ENCODE measurements at regions not wholly inside any gene's neighbourhood (a gene's known extent, or its start where the extent isn't known, plus 50 kb on each side); places are given as distances from the start of the nearest gene placed in this dataset.

GRCh38 chrX:151476604-151477303 is 79.7 kb downstream of the VMA21 start:
- DNase-seq, result no peak

- DNase-seq, result no peak
Observed at GRCh38 chrX:151478058-151478457, 81.1 kb downstream of the VMA21 start.

DNA sequence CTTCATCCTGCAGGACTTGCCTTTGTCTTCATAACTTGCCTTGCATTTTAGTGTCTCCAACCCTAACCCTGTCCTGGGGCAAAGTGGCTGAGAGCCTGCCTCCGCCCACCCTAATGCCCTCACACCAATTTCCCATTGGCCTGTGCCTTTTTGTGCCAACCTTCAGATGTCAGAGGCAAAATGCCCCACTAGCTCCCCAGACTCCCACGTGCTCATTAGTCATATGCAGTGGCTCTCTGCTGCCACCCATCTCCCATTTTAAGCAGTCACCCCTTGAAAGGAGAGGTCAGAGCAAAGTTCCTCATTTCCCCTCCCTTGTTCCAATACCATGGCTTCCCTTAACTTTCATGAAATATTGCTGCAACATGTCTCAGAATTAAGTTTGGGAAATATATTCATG is 74.8 kb upstream of the PASD1 start:
- DNase-seq, result peak; percentile 62

GRCh38 chrX:151505796-151506195 is 57.7 kb upstream of the PASD1 start:
- DNase-seq, result peak; percentile 84

GRCh38 chrX:151510203-151510602 is 53.3 kb upstream of the PASD1 start:
- peak; percentile 93 for DNase-seq

DNA sequence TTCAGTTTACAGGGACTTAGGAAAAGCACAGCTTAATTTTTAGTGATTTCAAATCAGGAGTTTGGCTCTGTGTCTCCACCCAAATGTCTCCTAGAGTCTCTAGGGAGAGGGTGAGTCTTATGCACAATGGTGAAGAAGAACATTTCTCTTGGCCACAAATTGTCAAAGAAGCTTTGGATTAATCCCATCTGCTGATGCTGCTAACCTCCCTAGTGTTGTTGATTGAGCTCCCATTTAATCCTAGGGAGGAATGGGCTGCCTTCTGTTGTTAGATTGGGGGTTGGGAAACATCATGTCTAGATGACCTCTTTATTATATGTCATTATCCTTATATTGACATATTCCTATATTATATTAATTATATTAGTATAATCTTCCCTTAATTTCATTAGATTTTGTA is 50.0 kb upstream of the PASD1 start:
- DNase-seq, result peak; percentile 94
